HG03469 (cell line): ENCODE measurements at regions not wholly inside any gene's neighbourhood (a gene's known extent, or its start where the extent isn't known, plus 50 kb on each side); places are given as distances from the start of the nearest gene placed in this dataset.
A peak's percentile ranks its signal among the peaks of the same experiment; 100 is the strongest.
"Not testable (repeated sequence)": the region's sequence is repeated elsewhere in the genome, so short reads cannot be mapped to it uniquely, and the experiment has no call there.

ENCODE experiments used
- ATAC-seq: cut with Tn5 transposase; IDR thresholded peaks from one replicate; pipeline ENCODE4 v1.9.1; 2021; ENCODE audit warnings: mild to moderate bottlenecking, moderate library complexity, moderate number of reproducible peaks; ENCODE audit not compliant: unreplicated experiment

- no peak for ATAC-seq
These were observed 210.7 kb downstream of the EFCAB11 start for GRCh38 chr14:89743828-89744227.

DNA sequence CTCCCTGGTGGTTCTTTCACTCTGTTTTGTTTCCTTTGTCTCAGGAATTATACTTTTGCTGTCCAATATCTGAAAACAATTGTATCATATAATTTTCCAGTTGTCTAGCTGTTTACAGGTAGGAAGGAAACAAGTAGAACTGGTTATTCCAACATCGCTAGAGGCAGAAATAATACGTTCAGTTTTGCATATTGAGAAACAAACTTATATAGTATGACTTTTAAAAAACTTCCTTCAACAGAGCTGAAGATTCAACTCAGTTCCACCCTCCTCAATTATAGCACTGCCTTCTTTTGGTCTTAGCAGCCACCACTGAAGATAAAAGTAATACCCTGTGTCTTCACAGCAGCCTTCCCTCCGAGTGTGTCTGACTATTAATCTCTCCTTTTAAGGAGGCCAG is 214.3 kb downstream of the EFCAB11 start:
- ATAC-seq, result no peak

- ATAC-seq, result no peak
These were observed 217.6 kb downstream of the EFCAB11 start for GRCh38 chr14:89736881-89737280.

GRCh38 chr14:89731396-89731933 is 223.1 kb downstream of the EFCAB11 start:
- ATAC-seq, result no peak

DNA sequence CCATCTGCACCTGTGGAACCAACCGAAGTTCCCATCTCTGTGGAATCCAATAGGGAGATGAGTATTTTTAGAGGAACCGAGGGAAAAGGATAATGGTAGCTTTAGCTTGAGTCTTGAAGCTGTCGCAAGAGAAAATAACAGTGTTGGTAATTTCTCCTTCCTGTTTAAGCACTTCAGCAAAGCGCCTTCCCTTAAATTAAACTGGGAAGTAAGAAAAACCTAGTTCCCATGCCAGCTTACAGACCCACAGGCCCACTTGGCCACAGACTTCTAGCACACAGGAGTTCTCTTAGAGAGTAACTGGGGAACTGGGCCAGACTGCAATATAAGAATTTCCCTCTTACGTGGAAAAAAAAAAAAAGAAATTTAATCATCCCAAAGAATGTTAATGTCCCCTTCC is 223.8 kb downstream of the EFCAB11 start:
- no peak for ATAC-seq

GRCh38 chr14:89728964-89729363 is 225.6 kb downstream of the EFCAB11 start:
- ATAC-seq, result no peak

DNA sequence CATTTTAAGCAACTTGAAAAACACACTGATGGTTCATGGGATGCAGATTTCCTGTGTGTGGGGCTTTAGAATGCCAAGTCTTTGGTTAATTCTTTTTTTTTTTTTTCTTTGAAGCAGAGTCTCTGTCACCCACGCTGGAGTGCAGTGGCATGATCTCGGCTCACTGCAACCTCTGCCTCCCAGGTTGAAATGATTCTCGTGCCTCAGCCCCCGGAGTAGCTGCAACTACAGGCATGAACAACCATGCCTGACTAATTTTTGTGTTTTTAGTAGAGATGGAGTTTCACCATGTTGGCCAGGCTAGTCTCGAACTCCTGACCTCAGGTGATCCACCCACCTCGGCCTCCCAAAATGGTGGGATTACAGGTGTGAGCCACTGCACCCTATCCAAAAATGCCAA is 228.3 kb downstream of the EFCAB11 start:
- not testable (repeated sequence) for ATAC-seq

DNA sequence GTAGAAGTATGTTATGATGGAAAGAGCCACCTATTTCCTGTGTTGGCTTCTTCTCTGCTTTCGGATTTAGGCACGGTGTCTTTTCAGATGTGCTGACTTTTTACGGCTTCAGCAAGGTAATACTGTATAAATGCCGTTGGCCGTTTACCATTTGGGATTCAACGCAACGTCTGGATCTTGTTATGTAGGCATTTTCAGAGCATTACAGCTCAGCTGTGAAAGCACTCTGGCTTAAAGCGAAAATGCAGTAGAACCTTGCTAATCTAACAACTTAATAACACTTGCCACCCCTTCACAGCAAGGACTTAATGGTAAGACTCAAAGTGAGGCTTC is 229.9 kb downstream of the EFCAB11 start:
- ATAC-seq, result no peak

DNA sequence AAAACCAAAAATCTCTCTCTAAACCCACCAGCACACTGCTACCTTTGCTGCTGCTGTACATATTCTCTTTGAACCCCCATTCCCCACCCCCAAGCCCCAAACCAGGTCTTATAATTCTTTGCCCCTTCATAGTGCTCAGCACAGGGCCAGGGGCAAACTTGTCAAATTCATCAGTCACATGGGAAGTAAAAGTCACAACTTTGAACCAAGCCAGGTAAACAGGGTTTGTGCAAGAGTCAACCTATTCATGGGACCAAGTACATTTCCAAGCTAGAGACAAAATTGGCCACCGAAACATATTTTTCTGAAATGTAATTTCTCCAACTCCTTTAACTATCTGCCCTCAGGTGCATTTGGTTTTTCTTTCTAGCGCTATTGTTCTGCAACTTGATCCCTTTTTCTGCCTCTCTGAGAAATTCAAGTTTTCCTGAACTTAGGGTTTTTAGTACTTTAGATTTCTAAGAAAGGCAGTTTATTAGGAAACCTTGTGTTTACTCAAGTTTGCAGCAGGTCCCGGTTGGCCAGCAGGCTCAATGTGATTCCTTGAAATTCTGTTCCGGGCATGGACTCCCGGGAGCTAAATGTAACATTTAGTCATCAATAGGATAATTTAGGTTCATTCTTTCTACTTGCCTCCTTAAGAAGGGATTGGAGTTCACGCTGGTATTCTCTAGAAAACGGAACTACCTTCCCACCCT is 230.5 kb downstream of the EFCAB11 start:
- ATAC-seq, result no peak

DNA sequence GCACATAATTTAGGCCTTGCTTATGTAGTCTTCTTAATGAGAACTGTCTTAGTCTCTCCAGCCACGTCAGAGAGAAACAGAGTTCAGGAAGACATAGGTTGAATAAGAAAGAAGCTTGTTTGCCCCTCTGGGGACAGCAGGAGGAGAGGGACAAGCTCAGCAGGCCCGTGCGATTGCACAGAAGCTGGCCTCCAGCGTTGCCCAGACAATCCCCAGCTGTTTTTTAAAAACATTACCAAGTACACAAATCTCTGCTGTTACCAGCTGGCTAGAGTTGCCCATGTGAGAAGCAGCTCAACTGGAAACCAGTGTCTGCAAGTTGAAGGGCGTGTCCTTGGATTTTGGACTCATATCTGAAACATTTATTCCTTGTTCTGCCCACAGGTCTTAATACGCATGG is 232.6 kb downstream of the EFCAB11 start:
- ATAC-seq, result no peak

DNA sequence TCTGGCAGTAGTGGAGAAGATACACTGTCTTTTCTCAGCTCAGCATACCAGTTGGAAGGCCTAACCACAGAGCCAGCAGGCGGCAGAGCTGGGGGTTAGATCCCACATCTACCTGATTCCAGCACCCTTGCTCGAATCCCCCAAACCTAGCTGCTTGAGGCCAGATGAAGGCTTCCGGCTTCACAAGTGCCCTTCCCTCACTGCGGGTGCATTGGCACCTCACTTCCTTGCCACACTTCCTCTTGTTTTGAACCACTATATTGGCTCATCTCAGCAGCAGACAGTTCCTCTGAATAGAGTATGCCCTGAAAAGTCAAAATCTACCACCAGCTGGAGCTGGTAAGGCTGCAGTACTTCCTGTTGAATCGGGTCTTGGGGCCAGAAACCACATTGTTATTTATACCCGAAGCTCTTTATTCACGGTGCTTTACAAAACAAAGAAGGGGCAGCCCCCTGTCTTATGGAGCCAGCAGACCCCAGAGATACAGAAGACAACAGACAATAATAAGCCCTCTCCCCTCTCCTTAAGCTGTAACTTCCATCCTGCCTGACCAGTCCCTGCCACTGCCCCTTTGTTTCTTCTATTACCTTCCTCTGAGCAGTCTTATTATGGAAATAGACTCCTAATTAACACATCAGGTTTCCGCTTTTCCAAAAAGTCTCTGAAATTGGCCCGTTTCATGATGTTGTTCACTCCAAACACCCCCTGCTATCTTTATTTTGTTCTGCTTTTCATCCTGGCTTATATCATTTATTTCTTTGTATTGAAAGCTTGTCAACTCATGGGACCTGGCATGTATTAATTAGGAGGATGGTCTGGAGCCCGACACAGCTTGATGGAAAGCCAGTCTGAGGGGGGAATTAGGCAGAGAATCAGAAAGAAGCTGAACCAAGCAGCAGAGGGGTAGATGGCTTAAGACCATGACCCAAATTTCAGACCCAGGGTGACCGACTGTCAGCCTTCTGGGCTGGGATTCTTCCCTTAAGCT is 233.5 kb downstream of the EFCAB11 start:
- ATAC-seq, result peak; percentile 68

GRCh38 chr14:89720076-89720687 is 234.3 kb downstream of the EFCAB11 start:
- no peak for ATAC-seq

- no peak for ATAC-seq
These were observed 235.0 kb downstream of the EFCAB11 start for GRCh38 chr14:89719366-89720075.

- no peak for ATAC-seq
These were observed 245.4 kb downstream of the EFCAB11 start for GRCh38 chr14:89708982-89709625.

DNA sequence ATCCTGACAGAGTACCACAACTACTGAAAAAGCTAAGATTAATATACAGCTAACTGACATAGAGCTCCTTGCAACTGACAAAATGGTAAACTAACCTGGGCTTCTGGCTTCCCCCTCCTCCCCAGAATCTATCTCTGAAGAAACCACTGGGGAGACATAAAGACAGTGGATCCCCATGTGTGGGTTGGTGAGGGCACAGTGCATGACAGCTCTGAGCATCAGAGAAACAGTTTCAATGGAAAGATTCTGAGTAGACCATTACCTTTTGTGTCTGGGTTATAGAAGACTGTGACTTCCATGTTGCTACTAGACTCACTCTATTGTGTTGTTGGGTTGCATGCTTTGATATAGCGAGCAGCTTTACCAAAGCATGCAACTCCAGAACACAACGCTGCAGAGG is 247.4 kb downstream of the EFCAB11 start:
- ATAC-seq, result peak; percentile 60

DNA sequence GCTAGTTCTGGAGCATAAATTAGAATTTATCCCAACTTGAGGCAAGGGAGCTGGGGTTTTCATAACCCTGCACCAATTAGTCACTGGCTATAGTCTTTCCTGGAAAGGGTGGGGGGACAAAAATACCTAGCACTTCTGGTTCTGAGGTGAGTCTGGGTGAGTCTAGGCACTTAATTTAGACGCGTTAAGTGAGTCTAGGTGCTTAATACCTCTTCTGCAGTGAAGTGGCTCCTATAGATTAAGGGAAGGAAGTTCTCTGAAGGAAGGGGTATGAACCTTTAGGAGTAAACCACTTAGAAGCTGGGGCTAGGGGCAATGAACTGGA is 251.7 kb downstream of the EFCAB11 start:
- ATAC-seq, result no peak

GRCh38 chr14:89702073-89702875 is 252.3 kb downstream of the EFCAB11 start:
- no peak for ATAC-seq

- peak; percentile 72 for ATAC-seq
These were observed 253.1 kb downstream of the EFCAB11 start for GRCh38 chr14:89701211-89702043.

- no peak for ATAC-seq
These were observed 253.7 kb downstream of the EFCAB11 start for GRCh38 chr14:89700801-89701200.
